ENCODE measurements at regions not wholly inside any gene's neighbourhood (a gene's known extent, or its start where the extent isn't known, plus 50 kb on each side); places are given as distances from the start of the nearest gene placed in this dataset.

DNA sequence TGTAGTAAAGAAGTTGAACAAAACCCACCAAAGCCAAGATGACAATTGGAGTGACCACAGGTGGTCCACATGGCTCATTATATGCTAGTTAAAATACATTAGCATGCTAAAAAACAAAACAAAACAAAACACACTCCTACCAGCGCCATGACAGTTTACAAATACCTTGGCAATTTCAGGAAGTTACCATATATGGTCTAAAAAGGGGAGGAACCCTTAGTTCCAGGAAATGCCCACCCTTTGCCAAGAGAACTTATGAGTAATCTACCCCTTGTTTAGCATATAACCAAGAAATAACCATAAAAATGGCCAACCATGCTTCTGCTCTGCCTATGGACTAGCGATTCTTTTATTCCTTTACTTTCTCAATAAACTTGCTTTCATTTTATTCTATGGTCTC, 979.1 kb upstream of the POT1 start:
- no peak for TF ChIP-seq POLR2A (IDR thresholded peaks at IDR 0.05)
- in situ Hi-C loops (cut with MboI; ENCODE audit: low sequenced_read_pairs in 4 of 4), result no loop called here
- Histone ChIP-seq H3K4me3 (no peak overlapping the region), H3K36me3 (no peaks in the 10 kb centered on the region), H3K27me3 (no peaks in the 10 kb centered on the region), H3K27ac (no peak overlapping the region), H3K9me3 (no peaks in the 10 kb centered on the region), H3K4me1 (no peaks in the 10 kb centered on the region)
- no peak for DNase-seq
- intact Hi-C loops (cut with DNase I; ENCODE audit: low total_unique reads), result no loop called here
- no peak for ATAC-seq

GRCh38 chr7:125899577-125899976, 970.0 kb upstream of the POT1 start:
- TF ChIP-seq CTCF (IDR thresholded peaks at IDR 0.05 in 4 of 5, conservative IDR thresholded peaks at IDR 0.05 in 1 of 5), result no peak
- no peak for TF ChIP-seq POLR2A (IDR thresholded peaks at IDR 0.05)

GRCh38 chr7:125892434-125892833, 962.8 kb upstream of the POT1 start:
- no peaks in the 10 kb centered on the region for H3K27me3 ChIP-seq
- DNase-seq (no peak), ATAC-seq (no peak)
- intact Hi-C loops (cut with DNase I; ENCODE audit: low total_unique reads) (no loop called here), in situ Hi-C loops (cut with MboI; ENCODE audit: low sequenced_read_pairs in 4 of 4) (no loop called here)
- TF ChIP-seq POLR2A (IDR thresholded peaks at IDR 0.05) (no peak), CTCF (IDR thresholded peaks at IDR 0.05 in 4 of 5, conservative IDR thresholded peaks at IDR 0.05 in 1 of 5) (no peak)
- no peak overlapping the region for H3K27ac ChIP-seq
- H3K4me3 ChIP-seq, result no peak overlapping the region
- H3K4me1 ChIP-seq, result no peaks in the 10 kb centered on the region
- no peaks in the 10 kb centered on the region for H3K9me3 ChIP-seq
- H3K36me3 ChIP-seq, result no peaks in the 10 kb centered on the region

More at GRCh38 chr7:125899577-125899976, 970.0 kb upstream of the POT1 start:
- Histone ChIP-seq H3K36me3 (no peaks in the 10 kb centered on the region), H3K9me3 (no peaks in the 10 kb centered on the region), H3K4me3 (no peak overlapping the region), H3K27ac (no peak overlapping the region), H3K4me1 (no peaks in the 10 kb centered on the region), H3K27me3 (no peaks in the 10 kb centered on the region)
- ATAC-seq, result no peak
- in situ Hi-C loops (cut with MboI; ENCODE audit: low sequenced_read_pairs in 4 of 4), result no loop called here
- intact Hi-C loops (cut with DNase I; ENCODE audit: low total_unique reads), result no loop called here
- DNase-seq, result no peak

GRCh38 chr7:125878988-125879387, 949.4 kb upstream of the POT1 start:
- H3K27ac ChIP-seq, result no peak overlapping the region
- H3K36me3 ChIP-seq, result no peaks in the 10 kb centered on the region
- intact Hi-C loops (cut with DNase I; ENCODE audit: low total_unique reads), result no loop called here
- no peak for ATAC-seq
- H3K4me1 ChIP-seq, result no peaks in the 10 kb centered on the region
- no peak overlapping the region for H3K4me3 ChIP-seq
- no peaks in the 10 kb centered on the region for H3K27me3 ChIP-seq
- DNase-seq, result no peak
- in situ Hi-C loops (cut with MboI; ENCODE audit: low sequenced_read_pairs in 4 of 4), result no loop called here
- TF ChIP-seq CTCF (IDR thresholded peaks at IDR 0.05 in 4 of 5, conservative IDR thresholded peaks at IDR 0.05 in 1 of 5), result no peak
- TF ChIP-seq POLR2A (IDR thresholded peaks at IDR 0.05), result no peak
- H3K9me3 ChIP-seq, result no peaks in the 10 kb centered on the region

DNA sequence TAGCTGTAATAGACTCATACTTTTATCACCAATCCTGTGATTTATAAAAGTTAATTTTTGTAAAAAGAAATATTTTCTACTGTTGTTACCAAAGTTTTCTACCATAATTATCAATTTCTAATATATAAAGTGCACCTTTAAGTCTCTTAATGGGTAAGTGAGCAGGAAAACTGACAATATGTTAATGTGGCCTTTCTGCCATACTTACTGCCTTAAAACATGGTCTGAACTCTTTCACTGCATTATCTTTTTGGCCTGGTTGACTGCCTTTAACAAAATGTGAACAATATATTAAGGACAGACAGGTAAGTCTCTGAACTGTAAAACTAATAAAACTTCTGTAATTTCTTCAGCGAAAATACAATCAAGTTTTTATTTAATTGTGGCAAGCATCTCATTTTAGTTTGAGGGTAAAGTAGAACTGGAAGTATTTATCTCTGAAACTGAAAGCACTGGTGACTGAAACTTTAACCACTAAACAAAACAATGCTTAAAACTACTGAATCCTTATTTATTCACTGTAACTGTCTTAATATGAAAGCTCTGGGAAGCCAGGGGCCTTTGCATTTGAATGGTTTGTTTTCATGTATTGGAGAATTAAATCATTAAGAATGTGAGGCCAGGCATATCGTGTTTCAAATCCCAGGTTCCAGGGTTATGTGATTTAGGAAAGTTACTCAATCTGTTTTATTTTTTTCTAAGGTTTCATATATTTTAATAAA, 948.8 kb upstream of the POT1 start:
- H3K27me3 ChIP-seq, result no peaks in the 10 kb centered on the region
- no peaks in the 10 kb centered on the region for H3K36me3 ChIP-seq
- H3K9me3 ChIP-seq, result no peaks in the 10 kb centered on the region
- H3K4me1 ChIP-seq, result no peaks in the 10 kb centered on the region
- ATAC-seq (no peak), DNase-seq (no peak)
- intact Hi-C loops (cut with DNase I; ENCODE audit: low total_unique reads) (no loop called here), in situ Hi-C loops (cut with MboI; ENCODE audit: low sequenced_read_pairs in 4 of 4) (no loop called here)
- TF ChIP-seq CTCF (IDR thresholded peaks at IDR 0.05 in 4 of 5, conservative IDR thresholded peaks at IDR 0.05 in 1 of 5) (no peak), POLR2A (IDR thresholded peaks at IDR 0.05) (no peak)
- H3K4me3 ChIP-seq, result no peak overlapping the region
- H3K27ac ChIP-seq, result no peak overlapping the region

Data from gastrocnemius medialis (tissue), 4 donors.